GM21717 (cell line): ENCODE measurements at regions not wholly inside any gene's neighbourhood (a gene's known extent, or its start where the extent isn't known, plus 50 kb on each side); places are given as distances from the start of the nearest gene placed in this dataset.

ENCODE experiments used
- ATAC-seq: cut with Tn5 transposase; IDR thresholded peaks from one replicate; pipeline ENCODE4 v1.9.1; 2021; ENCODE audit warnings: mild to moderate bottlenecking, moderate library complexity; ENCODE audit not compliant: unreplicated experiment

- ATAC-seq: no peak
Observed at GRCh38 chr5:56359809-56360685, 126.9 kb upstream of the ANKRD55 start.

GRCh38 chr5:56358703-56359681 lies 125.9 kb upstream of the ANKRD55 start:
- no peak for ATAC-seq

- ATAC-seq: no peak
Observed at GRCh38 chr5:56358046-56358445, 124.9 kb upstream of the ANKRD55 start.

GRCh38 chr5:56357426-56357825 lies 124.3 kb upstream of the ANKRD55 start:
- no peak for ATAC-seq

GRCh38 chr5:56356836-56357160 lies 123.7 kb upstream of the ANKRD55 start:
- ATAC-seq: no peak

GRCh38 chr5:56356121-56356835 lies 123.1 kb upstream of the ANKRD55 start:
- ATAC-seq: no peak

GRCh38 chr5:56354836-56355235 lies 121.7 kb upstream of the ANKRD55 start:
- ATAC-seq: no peak

GRCh38 chr5:56352808-56353590 lies 119.9 kb upstream of the ANKRD55 start:
- ATAC-seq: no peak

- no peak for ATAC-seq
Observed at GRCh38 chr5:56350597-56351170, 117.6 kb upstream of the ANKRD55 start.

GRCh38 chr5:56350011-56350596 lies 117.0 kb upstream of the ANKRD55 start:
- no peak for ATAC-seq

GRCh38 chr5:56349461-56349860 lies 116.3 kb upstream of the ANKRD55 start:
- no peak for ATAC-seq

GRCh38 chr5:56346741-56347535 lies 113.8 kb upstream of the ANKRD55 start:
- ATAC-seq: no peak

GRCh38 chr5:56346044-56346710 lies 113.0 kb upstream of the ANKRD55 start:
- no peak for ATAC-seq

- ATAC-seq: no peak
Observed at GRCh38 chr5:56345352-56345751, 112.2 kb upstream of the ANKRD55 start.

GRCh38 chr5:56344594-56344993 lies 111.5 kb upstream of the ANKRD55 start:
- ATAC-seq: no peak

GRCh38 chr5:56343988-56344387 lies 110.9 kb upstream of the ANKRD55 start:
- ATAC-seq: no peak

- no peak for ATAC-seq
Observed at GRCh38 chr5:56342616-56343015, 109.5 kb upstream of the ANKRD55 start.
